ENCODE measurements at regions not wholly inside any gene's neighbourhood (a gene's known extent, or its start where the extent isn't known, plus 50 kb on each side); places are given as distances from the start of the nearest gene placed in this dataset.
"Not testable (repeated sequence)": the region's sequence is repeated elsewhere in the genome, so short reads cannot be mapped to it uniquely, and the experiment has no call there.

DNA sequence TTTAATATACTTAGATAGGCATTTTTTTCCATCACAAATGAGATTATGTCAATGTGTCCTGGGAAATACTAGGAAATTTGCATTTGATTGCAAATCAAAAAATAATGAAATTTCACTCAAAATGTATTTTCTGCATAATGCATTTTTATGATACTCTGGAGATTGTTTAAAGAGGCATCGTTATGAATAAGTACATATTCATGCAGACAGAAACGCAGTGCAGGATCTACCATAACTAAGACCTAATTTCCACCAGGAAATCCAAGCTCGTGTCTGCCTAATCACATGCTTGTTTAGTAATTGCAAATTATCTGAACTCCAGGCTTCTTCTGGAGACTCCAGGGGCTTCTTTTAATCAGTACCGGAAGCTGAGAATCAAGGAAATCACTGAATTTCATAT is 163.5 kb upstream of the MXRA5 start:
- no peak for DNase-seq (ENCODE audit: low read depth, low spot score)

DNA sequence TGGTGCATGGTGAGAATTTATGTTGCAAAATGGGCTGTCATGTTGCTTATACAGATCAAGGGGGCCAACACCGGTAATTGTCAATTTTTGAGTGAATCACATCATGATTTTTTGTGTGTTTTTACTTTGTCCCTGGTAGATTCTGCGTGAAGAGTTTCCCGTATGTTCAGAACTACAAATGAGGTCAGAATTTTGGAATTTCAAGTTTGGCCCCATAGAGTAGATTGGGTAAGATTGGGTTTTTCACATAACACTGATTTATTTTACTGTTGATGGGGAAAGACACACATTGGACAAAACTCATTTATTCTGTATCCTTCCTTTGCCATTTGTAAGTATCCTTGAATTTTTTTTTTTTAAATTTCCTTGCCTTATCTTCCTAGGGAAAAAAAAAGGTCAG is 158.5 kb upstream of the MXRA5 start:
- no peak for DNase-seq (ENCODE audit: low read depth, low spot score)

DNA sequence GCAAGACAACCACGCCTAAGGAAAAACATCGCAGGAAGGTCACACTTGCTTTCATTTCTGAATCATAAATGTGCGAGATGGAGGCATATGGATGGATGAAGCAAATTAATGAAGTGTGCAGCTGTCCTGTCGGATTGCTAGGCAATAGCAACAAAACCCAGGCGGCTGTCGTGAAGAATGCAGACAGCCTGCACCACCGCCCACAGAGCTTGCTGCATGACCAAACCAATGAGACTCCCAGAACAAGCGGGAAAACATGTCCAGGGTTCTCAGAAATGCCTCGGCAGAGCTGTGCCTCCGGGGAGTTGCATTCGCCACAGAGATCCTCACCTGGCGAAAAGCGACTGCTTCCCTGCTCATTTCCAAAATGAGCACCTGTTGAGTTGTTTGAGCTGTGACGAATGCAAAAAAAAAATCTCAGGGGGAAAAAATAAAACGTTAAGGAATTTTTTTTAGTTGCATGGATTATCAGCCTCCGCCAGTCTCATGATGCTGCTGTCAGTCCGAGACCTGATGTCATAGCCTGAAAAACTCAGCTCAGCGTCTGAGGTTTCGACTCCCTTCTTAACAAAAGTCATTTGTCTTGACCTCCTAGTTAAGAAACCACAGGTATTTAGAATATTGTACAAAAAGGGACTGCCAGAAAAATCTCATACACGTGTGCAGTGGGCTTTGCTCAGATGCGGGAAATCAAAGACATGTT is 155.5 kb upstream of the MXRA5 start:
- no peak for DNase-seq (ENCODE audit: low read depth, low spot score)

DNA sequence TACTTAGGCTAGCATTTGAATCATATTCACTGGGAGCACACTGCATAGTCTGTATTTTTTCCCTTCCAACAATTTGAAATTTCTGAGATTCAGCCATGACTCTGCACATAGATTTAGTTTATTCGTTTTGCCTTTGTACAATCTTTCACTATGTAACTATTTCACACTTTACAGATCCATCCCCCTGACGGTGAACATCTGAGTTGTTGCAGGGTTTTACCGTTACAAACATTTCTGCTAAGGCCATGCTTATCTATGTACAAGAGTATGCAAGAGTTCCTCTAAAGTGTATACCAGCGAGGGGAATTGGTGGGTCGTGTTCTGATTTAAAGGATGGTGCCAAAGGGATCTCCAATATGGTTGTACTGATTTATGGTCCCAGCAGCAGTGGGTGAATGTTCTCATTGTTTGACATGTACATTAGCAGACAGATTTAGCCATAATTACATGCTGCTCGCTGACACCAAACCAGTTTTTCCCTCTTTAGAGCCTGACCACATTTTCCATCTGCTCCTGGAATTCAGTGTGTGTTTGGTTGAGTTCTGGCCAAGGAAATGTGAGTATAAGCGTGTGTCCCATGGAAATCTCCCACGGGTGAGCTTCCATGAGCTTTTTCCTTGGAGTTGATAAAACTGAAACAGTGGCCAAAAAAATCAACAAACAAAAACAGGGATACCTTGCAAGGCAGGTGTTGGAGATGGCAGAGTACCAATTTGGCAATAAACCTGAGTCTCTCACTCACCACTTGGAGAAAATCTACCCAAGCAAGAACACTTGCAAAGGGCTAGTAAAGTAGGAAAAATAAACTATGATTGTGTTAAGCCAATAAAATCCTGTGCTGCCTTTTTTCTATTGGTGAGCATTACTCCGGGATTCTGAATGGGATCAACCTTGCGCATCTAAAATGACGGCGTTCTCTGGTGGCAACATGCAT is 149.7 kb upstream of the MXRA5 start:
- not testable (repeated sequence) for DNase-seq (ENCODE audit: low read depth, low spot score)

DNA sequence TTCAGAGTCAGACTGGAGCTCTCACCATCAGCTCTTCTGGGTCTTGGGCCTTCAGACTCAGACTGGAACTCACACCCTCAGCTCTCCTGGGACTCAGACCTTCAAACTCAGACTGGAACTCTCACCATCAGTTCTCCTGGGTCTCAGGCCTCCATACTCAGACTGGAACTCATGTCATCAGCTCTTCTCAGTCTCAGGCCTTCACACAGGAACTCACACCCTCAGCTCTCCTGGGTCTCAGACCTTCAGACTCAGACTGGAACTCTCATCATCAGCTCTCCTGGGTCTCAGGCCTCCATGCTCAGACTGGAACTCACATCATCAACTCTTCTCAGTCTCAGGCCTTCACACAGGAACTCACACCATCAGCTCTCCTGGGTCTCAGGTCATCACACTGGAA is 147.2 kb upstream of the MXRA5 start:
- no peak for DNase-seq (ENCODE audit: low read depth, low spot score)

DNA sequence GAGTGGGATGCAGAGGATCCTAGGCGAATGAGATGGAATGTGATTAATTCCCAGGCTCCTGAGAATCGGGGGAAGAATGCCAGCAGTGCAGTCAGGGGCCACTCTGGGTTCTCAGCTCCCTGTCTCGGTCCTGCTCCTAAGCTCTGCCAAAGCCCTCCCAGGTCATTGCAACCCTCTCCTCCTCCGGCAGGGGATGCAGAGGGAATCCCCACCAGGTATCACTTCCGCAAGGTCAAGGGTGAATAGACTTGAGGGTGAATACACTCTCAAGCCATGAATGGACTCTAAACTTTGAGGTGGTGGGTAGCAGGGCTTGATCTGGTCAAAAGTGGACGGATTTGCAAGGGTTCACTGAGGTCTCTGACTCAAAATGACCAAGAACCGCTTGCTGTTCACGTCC is 139.3 kb upstream of the MXRA5 start:
- DNase-seq (ENCODE audit: low read depth, low spot score): no peak

DNA sequence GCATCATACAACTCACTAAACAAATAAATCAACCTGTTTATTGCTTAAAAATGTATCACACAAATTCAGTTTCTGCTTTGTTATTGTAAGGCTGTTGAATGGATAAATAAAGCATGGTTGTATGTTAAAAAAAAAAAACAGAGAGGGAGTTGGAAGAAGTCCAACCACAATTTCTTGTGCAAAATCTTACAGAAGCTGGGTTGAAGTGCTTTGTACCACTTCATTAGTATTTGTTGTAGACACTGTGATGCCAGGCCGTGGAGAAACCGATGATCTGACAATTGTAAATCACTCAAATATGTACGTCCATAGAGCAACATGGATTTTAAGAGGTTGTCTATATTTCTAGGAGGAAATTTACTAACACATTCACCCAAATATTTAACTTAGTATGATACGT is 132.6 kb upstream of the MXRA5 start:
- no peak for DNase-seq (ENCODE audit: low read depth, low spot score)

DNA sequence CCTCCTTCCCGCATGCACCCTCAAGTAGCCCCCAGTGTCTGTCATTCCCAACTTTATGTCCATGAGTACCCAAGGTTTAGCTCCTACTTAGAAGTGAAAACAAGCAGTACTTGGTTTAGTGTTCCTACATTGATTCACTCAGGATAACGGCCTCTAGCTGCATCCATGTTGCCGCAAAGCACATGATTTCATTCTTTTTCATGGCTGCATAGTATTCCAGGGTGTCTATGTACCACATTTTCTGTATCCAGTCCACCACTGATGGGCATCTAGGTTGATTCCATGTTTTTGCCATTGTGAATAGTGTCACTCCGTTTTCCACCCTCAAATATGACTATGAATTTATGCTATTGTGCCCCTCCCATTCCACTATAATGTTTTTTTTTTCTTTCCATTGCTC is 130.5 kb upstream of the MXRA5 start:
- no peak for DNase-seq (ENCODE audit: low read depth, low spot score)

DNA sequence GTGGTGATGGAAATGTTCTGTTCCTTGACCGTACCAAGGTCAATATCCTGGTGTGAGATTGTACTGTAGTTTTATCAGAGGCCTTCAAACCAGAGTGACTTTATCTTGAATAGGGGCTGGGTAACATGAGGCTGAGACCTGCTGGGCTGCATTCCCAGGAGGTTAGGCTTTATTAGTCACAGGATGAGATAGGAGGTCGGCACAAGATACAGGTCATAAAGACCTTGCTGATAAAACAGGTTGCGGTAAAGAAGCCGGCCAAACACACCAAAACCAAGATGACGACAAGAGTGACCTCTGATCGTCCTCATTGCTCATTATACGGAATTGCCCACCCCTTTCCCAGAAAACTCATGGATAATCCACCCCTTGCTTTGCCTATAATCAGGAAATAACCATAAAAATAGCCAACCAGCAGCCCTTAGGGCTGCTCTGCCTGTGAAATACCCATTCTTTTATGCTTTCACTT is 123.8 kb upstream of the MXRA5 start:
- DNase-seq (ENCODE audit: low read depth, low spot score): not testable (repeated sequence)

DNA sequence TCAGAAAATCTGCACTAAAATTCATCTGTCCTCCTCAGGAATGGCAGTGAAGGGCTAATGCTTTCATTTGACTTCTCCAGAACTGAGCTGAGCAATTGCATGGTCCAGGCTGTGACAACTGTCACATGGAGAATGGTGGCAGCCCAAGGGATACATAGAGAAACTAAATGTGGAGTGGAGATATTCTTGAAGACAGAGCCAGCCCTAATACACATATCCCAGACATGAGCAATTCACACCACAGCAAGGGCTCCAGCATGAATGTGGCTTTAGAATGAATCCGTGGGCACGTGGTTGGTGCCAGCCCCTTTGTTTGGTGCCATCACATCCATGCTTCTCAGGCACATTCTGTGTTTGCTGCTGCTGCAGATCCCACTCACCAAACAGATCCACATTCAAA is 121.6 kb upstream of the MXRA5 start:
- DNase-seq (ENCODE audit: low read depth, low spot score): no peak

DNA sequence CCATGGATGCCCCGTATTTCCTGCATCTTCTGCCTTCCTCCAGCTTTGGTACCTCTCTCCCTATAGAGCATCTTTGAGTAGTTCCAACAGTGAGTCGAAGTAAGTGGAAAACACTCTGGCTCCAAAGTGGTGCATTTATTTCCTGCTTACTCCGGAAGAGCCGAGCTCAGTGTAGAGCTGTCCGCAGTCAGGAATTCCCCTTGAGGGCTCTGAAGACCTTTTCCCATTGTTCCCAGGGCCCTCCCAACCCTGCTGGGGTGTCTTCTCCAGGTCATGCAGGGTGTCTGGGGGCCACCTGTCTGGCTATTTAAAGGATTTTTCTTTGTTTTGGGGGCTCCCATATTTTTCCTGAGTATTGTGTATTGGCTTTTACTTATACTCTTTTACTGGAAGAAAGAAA is 118.6 kb upstream of the MXRA5 start:
- no peak for DNase-seq (ENCODE audit: low read depth, low spot score)

DNA sequence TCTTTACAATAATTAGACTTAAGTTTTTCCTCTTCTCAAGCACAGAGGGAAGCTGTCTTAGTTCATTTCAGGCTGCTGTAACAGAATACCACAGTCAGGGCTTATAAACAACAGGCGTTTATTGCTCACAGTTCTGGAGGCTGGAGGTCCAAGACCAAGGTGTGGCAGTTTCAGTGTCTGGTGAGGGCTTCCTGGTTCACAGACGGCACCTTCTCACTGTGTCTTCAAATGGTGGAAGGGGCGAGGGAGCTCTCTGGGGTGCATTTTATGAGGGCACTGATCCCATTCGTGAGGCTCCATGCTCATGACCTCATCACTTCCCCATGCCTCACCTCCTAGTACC is 115.7 kb upstream of the MXRA5 start:
- no peak for DNase-seq (ENCODE audit: low read depth, low spot score)

DNA sequence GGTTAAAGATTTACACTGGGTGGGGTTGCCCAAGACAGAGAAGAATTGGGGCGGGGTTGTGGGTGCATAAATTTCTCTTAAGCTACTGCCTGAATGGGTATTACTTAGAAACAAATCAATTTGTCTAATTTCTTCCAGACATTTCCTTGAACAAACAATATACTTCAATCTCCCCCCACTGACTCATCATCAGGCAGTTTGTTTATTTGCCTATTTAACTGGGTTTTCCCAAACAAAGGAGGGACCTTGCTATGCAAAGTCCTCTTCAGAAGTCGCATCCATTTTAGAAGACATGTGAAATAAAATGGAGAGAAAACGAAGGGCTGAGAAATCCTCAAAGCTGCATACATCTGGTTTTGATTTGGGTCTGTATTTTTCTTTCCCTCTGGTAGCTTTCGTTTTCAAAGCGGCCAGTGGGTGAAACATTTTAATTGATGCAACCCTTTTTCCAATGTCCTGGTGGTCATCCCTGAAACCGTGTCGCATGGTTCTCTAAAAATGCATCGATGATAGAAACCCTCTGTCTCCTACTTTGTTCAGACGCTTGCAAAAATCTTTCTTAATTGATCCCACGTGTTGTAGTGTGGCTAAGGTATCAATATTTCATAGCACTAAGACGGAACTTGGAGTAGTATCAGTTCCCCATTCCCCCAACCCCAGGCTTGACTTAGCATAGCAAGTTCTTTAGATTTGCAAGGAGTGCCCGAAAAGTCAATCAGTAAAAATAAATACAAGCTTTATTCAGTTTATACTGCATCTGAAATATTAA is 115.1 kb upstream of the MXRA5 start:
- DNase-seq (ENCODE audit: low read depth, low spot score): peak; percentile 18

DNA sequence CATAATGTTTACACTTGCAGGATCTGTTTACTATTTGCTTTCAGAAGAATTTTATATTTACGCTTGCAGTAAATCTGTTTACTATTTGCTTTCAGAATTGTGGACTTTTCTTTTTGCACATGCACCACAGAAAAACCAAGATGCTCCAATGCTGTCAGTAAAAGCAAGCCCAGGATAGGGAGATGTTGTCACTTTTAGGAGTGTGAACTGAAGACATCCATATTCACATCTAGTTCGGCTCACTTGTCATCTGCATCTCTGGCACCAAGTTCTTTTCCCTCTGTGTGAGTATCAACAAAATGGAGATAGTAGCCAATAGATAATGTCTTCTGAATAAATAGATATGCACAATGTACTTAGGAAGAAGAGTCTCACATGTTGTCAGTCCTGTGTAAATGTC is 109.3 kb upstream of the MXRA5 start:
- no peak for DNase-seq (ENCODE audit: low read depth, low spot score)

DNA sequence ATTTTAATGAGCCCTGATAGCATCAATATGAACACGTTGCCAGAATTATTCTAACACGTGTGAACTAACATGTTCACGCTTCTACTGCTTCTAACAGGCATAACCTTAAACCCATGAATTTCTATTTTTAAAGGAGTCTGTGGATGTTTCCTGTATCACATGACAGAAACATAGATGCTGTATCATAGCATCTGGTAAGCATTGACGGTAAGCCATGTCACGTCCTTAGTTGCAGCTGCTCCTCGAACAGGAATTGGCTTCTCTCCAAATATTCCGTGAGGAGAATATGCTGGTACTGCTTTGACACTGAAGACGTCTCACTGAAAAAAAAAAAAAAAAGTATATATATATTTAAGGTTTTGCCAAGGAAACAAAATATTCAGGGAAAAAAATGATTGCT is 105.1 kb upstream of the MXRA5 start:
- peak; percentile 21 for DNase-seq (ENCODE audit: low read depth, low spot score)

DNA sequence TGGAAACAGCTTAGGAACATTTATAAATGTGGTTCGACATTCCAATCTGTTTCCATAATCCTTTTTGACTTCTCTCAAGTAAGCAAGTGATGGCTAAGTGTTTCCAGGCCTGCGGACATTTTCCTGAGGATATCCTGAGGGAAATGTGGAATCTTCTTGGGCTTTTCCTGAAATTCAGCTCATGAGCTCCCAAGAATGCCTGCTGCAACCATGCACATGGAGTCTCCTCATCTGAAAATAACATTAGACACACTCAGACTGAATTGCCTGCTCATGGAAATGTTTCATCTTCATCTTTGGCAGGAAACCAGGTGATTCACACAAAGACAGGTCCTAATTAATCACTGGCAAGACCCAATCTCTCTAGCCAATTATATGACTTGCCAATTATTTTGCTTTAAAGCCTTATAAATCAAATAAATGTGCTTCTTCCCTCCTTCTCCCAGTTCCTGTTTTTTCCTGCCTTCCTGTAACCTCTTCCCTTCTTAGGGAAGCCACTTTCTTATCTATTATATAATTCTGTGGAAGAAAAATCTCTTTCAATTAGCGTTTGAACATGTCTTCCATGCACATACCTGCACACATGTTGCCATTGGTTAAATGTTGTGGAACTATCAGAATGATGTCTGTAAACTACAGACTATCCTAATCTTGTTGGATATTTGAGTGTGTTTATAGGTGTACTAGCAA is 104.6 kb upstream of the MXRA5 start:
- no peak for DNase-seq (ENCODE audit: low read depth, low spot score)

DNA sequence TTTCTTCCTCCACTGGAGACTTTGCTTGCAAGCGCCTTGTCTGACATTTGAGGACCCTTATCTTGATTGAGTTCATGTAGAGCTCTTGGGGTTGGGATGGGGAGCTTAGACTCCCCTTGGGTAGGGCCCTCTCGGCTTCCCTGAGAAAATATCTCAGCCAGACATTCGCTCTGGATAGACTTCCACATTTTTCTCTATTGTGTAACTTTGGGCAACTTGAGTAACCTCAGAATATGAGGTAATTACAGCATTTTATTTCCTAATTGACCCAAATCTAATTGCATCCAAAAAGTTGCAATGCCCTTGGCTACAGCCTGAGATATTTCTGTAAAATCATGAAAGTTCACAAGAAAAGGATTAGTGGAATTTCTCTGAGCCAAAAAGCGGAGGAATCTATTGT is 102.8 kb upstream of the MXRA5 start:
- no peak for DNase-seq (ENCODE audit: low read depth, low spot score)

DNA sequence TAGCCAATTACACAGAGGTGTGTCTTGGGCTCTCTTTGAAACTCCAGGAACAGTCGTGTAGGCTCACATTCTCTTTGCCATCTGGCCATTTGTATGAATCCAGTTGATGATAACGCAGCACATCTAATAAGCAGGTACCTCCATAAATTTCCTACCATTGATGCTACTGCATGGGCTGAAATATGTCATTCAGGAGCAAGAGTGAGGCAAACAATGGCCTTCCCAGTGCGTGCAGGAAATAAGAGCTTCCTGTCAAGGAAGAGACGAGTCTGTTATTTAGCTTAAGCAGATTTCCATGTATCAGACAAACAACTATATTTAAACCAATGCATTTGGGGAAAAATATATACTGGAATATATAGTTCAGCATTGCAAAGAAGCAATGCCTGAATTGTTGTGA is 102.1 kb upstream of the MXRA5 start:
- DNase-seq (ENCODE audit: low read depth, low spot score): no peak

DNA sequence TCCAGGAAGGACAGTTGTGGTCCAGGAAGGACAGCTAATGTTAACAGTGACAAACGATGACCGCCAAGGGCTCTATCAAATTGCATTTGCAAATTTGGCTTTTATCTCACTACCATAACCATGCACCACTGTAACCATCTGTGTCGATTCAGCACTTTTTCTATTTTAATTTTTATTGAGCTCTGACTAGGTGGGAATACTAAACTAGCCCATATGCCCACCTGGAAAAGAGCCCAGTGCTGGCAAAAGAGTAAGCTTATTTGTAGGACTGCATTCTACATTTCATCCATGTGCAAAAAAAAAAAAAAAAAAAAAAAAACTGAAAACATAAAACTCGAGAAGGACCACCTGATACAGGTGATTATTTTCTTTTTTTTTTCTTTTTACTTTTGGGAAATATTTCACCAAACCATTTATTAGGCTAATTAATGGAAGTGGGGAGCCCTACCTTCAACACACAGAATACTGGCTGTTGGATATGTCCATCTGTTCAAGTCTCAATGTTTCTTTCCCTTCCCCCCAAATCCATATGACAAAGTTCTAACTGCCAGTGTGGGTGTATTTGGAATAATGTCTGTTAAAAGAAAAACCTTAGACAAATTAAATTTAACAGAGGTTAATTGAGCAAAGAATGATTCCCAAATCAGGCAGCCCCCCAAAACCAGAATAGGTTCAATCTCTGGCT is 99.5 kb upstream of the MXRA5 start:
- no peak for DNase-seq (ENCODE audit: low read depth, low spot score)

DNA sequence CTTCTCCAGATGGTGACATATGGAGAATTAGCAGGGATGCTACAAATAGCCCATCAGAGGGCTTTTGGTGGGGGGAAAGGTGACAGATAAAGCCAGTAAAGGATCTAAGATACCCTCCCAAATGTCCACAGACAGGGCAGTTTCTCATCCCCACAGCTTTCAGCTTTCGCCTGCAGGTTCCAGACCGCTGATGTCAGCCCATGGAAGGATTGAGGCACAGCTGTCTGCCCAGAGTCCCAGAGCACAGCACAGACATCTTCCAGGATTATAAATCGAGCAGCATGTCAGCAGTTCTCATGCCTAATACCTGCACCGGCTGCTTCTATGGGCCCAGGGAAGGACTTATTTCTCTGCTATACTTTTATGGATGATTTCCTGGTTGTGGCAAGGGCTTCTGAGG is 96.7 kb upstream of the MXRA5 start:
- no peak for DNase-seq (ENCODE audit: low read depth, low spot score)

DNA sequence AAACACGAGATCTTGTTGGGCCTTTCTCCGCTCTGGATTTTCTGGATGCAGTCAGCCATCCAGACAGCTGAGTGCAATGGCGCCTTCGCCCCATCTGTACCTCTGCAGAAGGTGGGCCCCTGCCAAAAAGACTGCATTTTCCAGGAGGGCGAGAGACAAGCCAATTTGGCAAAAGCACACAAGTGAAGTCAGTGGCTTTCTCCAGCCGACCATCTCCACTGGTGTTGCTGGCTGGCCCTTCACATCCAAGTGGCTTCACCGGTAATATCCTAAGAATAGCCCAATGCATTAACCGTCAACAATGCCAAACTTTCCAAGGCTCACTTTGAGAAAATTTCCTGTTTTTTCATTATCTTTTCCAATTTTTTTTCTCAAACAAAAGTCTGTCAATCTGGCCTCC is 96.2 kb upstream of the MXRA5 start:
- no peak for DNase-seq (ENCODE audit: low read depth, low spot score)
